ENCODE measurements at regions not wholly inside any gene's neighbourhood (a gene's known extent, or its start where the extent isn't known, plus 50 kb on each side); places are given as distances from the start of the nearest gene placed in this dataset.
"Not testable (repeated sequence)": the region's sequence is repeated elsewhere in the genome, so short reads cannot be mapped to it uniquely, and the experiment has no call there.

GRCh38 chr5:67561151-67561932 lies 364.7 kb upstream of the CD180 start:
- no peak for DNase-seq (ENCODE audit: low read depth)

- DNase-seq (ENCODE audit: low read depth) = no peak
Observed at GRCh38 chr5:67552773-67553172, 356.2 kb upstream of the CD180 start.

GRCh38 chr5:67549947-67550346 lies 353.3 kb upstream of the CD180 start:
- DNase-seq (ENCODE audit: low read depth) = no peak

DNA sequence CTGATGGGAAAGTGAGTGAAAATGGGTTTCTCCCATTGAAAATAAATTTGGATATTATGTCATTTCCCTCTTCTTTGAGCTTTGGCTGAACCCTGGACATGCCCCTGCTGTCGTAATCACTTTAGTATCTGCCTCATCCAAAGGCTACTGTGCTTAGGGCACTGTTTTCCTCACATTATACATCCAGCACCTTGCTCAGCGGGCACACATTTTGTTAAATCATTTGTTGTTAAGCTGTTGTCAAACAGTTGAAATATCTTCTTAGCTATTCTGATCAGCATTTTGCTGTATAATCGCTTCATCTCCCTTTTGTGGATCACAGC lies 352.7 kb upstream of the CD180 start:
- no peak for DNase-seq (ENCODE audit: low read depth)

GRCh38 chr5:67548520-67549295 lies 352.1 kb upstream of the CD180 start:
- DNase-seq (ENCODE audit: low read depth) = no peak

- no peak for DNase-seq (ENCODE audit: low read depth)
Observed at GRCh38 chr5:67547682-67548081, 351.1 kb upstream of the CD180 start.

DNA sequence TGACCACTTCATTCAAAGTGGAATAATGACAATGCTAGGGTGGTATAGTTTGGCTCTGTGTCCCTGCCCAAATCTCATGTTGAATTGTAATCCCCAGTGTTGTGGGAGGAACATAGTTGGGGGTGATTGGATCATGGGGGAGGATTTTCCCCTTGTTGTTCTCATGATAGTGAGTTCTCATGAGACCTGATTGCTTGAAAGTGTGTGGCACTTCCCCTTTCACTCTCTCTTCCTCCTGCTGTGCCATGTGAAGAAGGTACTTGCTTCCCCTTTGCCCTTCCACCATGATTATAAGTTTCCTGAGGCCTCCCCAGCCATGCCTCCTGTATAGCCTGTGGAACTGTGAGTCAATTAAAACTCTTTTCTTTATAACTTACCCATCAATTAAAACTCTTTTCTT lies 348.3 kb upstream of the CD180 start:
- DNase-seq (ENCODE audit: low read depth) = not testable (repeated sequence)

GRCh38 chr5:67543720-67544270 lies 347.2 kb upstream of the CD180 start:
- DNase-seq (ENCODE audit: low read depth) = peak; percentile 27

GRCh38 chr5:67542479-67542878 lies 345.9 kb upstream of the CD180 start:
- DNase-seq (ENCODE audit: low read depth) = no peak

DNA sequence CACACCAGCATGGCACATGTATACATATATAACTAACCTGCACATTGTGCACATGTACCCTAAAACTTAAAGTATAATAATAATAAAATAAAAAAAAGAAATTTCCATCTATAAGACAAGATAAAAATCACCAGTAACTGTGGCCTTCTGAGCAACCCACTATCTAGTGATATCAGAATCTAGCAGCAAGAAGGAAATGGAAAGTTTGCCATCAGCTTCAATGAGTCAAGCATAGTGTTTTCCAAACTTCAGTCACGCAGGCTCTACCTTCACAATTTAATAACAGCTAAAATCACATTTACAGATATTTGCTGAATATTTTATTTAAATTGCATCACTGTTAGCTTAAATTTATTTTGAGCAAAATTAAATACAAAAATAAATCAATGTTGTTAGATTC lies 345.3 kb upstream of the CD180 start:
- DNase-seq (ENCODE audit: low read depth) = no peak

DNA sequence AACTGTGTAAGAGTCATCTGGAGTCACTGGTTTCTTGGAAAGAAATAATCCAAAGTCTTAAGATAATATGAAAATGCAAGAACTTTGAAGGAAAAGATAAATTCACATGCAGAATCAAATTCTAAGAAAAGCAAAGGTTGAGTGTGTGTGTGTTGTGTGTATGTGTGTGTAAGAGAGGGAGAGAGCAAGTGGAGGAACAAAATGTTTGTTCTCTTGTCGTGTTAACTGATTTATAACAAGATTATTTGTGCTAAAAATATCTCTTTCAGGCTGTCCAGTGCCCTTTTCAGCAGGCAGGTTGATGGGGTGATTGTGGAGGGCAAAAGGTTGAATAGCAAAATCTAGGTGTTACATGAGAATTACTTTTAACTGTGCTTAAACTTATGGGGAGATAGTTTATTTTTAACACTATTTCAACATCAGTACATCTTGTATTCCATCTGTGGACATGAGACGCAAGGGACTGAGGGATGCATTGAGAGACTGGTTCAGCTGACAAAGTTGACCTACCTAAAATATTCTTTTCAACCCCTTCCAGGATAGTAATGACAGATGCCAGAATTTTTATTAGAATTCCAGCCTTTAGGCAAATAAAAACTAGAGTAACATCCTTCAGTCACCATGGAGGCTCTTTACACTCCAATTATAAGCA lies 342.4 kb upstream of the CD180 start:
- no peak for DNase-seq (ENCODE audit: low read depth)

GRCh38 chr5:67537439-67538148 lies 341.0 kb upstream of the CD180 start:
- DNase-seq (ENCODE audit: low read depth) = no peak

- DNase-seq (ENCODE audit: low read depth) = no peak
Observed at GRCh38 chr5:67536866-67537265, 340.3 kb upstream of the CD180 start.

- no peak for DNase-seq (ENCODE audit: low read depth)
Observed at GRCh38 chr5:67530609-67531255, 334.1 kb upstream of the CD180 start.

DNA sequence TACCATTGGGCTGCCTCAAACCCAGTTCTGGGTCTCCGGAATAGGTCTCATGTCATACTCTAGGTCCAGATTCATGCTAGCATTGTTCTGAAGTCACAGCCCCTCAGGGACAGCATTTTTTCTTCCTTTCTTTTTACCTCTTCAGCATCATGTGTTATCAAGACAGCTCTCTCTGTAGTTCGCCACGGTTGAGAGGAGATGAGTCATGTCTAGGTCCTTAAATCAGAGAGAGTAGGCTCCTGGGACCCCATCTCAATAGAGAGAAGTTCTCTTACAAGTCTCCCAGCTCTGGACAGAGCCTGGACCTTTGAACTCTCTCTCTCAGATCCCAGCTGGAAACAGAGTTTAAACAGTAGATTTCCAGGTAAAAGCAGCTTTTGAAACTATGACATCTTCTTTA lies 332.4 kb upstream of the CD180 start:
- no peak for DNase-seq (ENCODE audit: low read depth)

- DNase-seq (ENCODE audit: low read depth) = no peak
Observed at GRCh38 chr5:67526793-67527192, 330.2 kb upstream of the CD180 start.

- no peak for DNase-seq (ENCODE audit: low read depth)
Observed at GRCh38 chr5:67520161-67520908, 323.7 kb upstream of the CD180 start.

DNA sequence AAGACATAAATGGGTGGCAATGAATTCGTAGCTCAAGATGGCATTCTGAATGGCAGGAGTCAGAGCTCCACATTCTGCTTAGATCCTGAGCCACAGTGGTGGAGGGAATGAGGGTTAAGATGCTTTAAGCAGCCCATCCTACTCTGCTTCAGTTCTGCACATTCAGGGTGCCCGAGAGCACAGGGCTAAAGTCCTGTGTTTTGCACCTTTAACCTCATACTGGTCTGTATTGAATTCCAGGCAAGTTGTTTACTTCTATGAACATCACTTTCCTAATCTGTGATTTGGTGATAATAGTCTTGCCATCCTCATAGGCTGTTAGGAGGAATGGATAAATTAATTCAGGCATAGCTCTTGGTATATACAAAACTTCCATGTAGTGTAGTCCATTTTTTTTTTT lies 321.6 kb upstream of the CD180 start:
- DNase-seq (ENCODE audit: low read depth) = no peak

- DNase-seq (ENCODE audit: low read depth) = no peak
Observed at GRCh38 chr5:67516948-67517565, 320.5 kb upstream of the CD180 start.

DNA sequence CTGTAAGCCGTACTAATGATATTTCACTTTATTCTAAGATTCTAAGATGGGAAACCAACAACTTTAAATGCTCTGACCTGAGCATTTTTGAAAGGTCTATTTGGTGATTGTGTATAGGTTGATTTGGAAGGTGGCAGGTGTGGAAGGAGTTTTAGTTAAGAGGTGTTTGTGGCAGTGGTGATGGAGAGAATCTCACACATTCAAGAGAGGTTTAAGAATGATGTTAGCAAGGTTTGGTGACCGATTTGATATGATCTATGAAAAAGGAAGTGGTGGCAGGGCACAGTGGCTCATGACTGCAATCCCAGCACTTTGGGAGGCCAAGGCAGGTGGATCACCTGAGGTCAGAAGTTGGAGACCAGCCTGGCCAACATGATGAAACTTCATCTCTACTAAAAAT lies 319.2 kb upstream of the CD180 start:
- no peak for DNase-seq (ENCODE audit: low read depth)
